H1 (cell line): ENCODE measurements at regions not wholly inside any gene's neighbourhood (a gene's known extent, or its start where the extent isn't known, plus 50 kb on each side); places are given as distances from the start of the nearest gene placed in this dataset.

Source experiments
- BCL11A ChIP-seq, 2 experiments: IDR thresholded peaks; one replicate each; pipeline ENCODE4 v1.6.1; 2011; ENCODE audit warnings: low read depth in 2 of 2, low read length in 2 of 2, mild to moderate bottlenecking in 2 of 2
- CHD7 ChIP-seq: fragments of 300-600 bp; sonication (generic); IDR thresholded peaks from 2 replicates; pipeline ENCODE4 v1.7.1; 2012; ENCODE audit warnings: low read length, moderate library complexity, mild to moderate bottlenecking, inconsistent platforms; ENCODE audit not compliant: insufficient replicate concordance
- HDAC2 ChIP-seq, 2 experiments: fragments of 300-600 bp in 1 of 2; sonication (generic) in 1 of 2; IDR thresholded peaks; 2 replicates each; pipeline ENCODE4 v1.6.1; 2011 to 2012; ENCODE audit warnings: low read depth in 2 of 2, low read length in 2 of 2, mild to moderate bottlenecking in 2 of 2, moderate library complexity in 2 of 2, borderline replicate concordance in 1 of 2, inconsistent platforms in 1 of 2
- HDAC6 ChIP-seq: IDR thresholded peaks from one replicate; pipeline ENCODE4 v1.7.1; 2012; ENCODE audit warnings: low read depth, mild to moderate bottlenecking, inconsistent platforms, low read length, moderate library complexity
- SRF ChIP-seq: IDR thresholded peaks from 2 replicates; pipeline ENCODE4 v1.6.1; 2011; ENCODE audit warnings: mild to moderate bottlenecking, low read depth, low read length, moderate library complexity

DNA sequence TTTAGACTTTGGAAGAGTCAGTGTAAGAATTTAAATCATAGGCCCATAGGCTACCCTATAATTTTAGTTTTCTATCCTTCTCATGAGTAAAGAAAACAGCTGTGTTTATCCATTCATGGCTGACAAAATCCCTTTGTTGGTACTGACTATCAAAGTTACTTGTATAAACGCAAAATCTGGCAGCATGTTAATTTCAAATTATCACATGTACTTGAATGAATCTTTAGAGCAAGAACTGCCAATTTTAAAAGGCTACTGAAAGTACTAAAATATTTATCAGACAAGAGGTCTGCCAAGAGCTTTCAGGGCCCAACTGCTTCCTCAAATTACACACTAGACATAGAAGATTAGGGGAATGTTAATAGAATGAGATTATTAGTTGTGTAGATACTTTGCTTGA, 66.6 kb downstream of the MYL12B start (continued):
- TF ChIP-seq CHD7, result no peak
- TF ChIP-seq SRF, result no peak
- TF ChIP-seq HDAC2 (IDR thresholded peaks at IDR 0.05; ENCODE audit: borderline replicate concordance in 1 of 2, low read depth in 2 of 2, low read length in 2 of 2), result no peak
- no peak for TF ChIP-seq HDAC6
- no peak for TF ChIP-seq BCL11A (IDR thresholded peaks at IDR 0.05; ENCODE audit: low read depth in 2 of 2, low read length in 2 of 2)
